22Rv1 (cell line): ENCODE measurements at regions not wholly inside any gene's neighbourhood (a gene's known extent, or its start where the extent isn't known, plus 50 kb on each side); places are given as distances from the start of the nearest gene placed in this dataset.
"Not testable (repeated sequence)": the region's sequence is repeated elsewhere in the genome, so short reads cannot be mapped to it uniquely, and the experiment has no call there.

Experiments
- H3K27ac ChIP-seq: fragments of 450-650 bp; 2 replicates; pipeline ENCODE4 v1.5.1; 2017
- CTCF ChIP-seq: fragments of 450-650 bp; IDR thresholded peaks from 2 replicates; pipeline ENCODE4 v1.5.1; 2017; ENCODE audit warnings: mild to moderate bottlenecking
- ZFX ChIP-seq: fragments of 450-650 bp; IDR thresholded peaks from 2 replicates; pipeline ENCODE4 v1.6.1; 2017; ENCODE audit warnings: antibody characterized with exemption, borderline replicate concordance

- TF ChIP-seq CTCF (no peak), ZFX (no peak)
- H3K27ac ChIP-seq: no peak overlapping the region
Measured at GRCh38 chr7:81296726-81297125, 377.9 kb upstream of the SEMA3C start.

GRCh38 chr7:81294897-81295515 lies 376.2 kb upstream of the SEMA3C start:
- TF ChIP-seq ZFX (no peak), CTCF (no peak)
- no peak overlapping the region for H3K27ac ChIP-seq

- H3K27ac ChIP-seq: no peak overlapping the region
- no peak for TF ChIP-seq ZFX
- TF ChIP-seq CTCF: no peak
Measured at GRCh38 chr7:81293806-81294205, 375.0 kb upstream of the SEMA3C start.

GRCh38 chr7:81286754-81287153 lies 367.9 kb upstream of the SEMA3C start:
- not testable (repeated sequence) for H3K27ac ChIP-seq

GRCh38 chr7:81285142-81285871 lies 366.5 kb upstream of the SEMA3C start:
- TF ChIP-seq ZFX (no peak), CTCF (no peak)
- H3K27ac ChIP-seq: no peak overlapping the region

- no peak overlapping the region for H3K27ac ChIP-seq
- TF ChIP-seq CTCF (no peak), ZFX (no peak)
Measured at GRCh38 chr7:81284576-81284975, 365.7 kb upstream of the SEMA3C start.

- H3K27ac ChIP-seq: no peak overlapping the region
- no peak for TF ChIP-seq CTCF
- TF ChIP-seq ZFX: no peak
Measured at GRCh38 chr7:81280531-81280930, 361.7 kb upstream of the SEMA3C start.

GRCh38 chr7:81277691-81278090 lies 358.8 kb upstream of the SEMA3C start:
- no peak overlapping the region for H3K27ac ChIP-seq
- no peak for TF ChIP-seq CTCF
- no peak for TF ChIP-seq ZFX
